HG03039 (cell line): ENCODE measurements at regions not wholly inside any gene's neighbourhood (a gene's known extent, or its start where the extent isn't known, plus 50 kb on each side); places are given as distances from the start of the nearest gene placed in this dataset.

Experiments used
- ATAC-seq: cut with Tn5 transposase; IDR thresholded peaks from one replicate; pipeline ENCODE4 v1.9.1; 2021; ENCODE audit warnings: mild to moderate bottlenecking, moderate library complexity; ENCODE audit not compliant: unreplicated experiment

DNA sequence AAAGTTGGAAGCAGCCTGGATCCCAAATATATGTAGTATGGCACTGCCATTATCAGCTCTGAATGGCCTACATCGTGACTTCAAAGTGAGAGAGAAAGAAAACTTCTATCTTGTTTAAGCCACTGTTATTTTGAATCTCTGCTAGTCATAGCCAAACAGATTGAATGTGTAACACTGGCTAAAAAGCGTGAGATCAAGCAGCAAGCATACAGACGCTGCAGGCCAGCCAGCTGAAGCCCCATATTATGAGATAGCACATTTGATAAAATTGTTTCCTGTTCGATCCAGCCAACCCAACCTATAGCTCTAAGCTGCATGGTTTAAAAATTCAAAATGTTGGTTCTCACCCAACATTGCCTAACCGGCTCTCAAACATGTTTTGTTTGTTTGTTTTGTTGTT lies 95.0 kb downstream of the DUSP6 start:
- ATAC-seq = no peak

- ATAC-seq = no peak
Observed at GRCh38 chr12:89256060-89256459, 96.2 kb downstream of the DUSP6 start.

GRCh38 chr12:89253488-89253887 lies 98.8 kb downstream of the DUSP6 start:
- no peak for ATAC-seq

DNA sequence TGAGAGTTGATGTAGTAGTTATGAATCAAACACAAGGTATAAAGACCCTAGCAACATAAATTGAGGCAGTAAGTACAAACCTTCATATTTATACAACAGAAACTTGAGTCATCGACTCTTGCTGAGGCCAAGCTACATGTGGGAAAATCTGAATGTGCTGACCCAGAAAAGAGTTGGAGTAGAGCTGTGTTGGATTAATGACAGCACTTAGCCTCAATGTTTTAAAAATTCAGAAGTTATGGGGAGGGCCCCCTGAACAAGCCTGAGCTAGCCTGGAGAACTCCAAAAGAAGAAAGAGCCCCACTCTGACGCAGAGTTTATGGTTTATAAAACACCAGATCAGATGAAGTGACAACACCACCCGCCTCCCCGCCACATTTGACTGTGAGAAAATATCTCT lies 100.0 kb downstream of the DUSP6 start:
- no peak for ATAC-seq

- no peak for ATAC-seq
Observed at GRCh38 chr12:89251342-89252271, 100.7 kb downstream of the DUSP6 start.

DNA sequence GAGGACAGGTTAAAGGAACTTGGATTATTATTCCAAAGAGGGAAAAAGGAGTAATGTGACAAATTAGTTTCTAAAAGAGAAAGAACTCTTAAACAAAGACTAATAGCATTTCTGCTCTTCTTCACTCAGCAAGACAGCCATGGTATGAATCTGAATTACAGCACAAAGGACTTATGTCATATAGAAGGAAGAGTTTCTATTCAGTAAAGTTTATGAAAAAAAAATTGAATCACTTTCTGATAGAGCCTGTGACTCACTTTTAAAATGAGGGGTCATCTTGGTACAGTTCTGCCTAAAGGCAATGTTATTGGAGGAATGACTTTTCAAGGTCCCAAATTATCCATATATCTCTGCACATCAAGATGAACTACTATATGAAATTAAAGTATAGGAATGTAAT lies 101.7 kb downstream of the DUSP6 start:
- no peak for ATAC-seq

- ATAC-seq = no peak
Observed at GRCh38 chr12:89250213-89250612, 102.1 kb downstream of the DUSP6 start.

- ATAC-seq = no peak
Observed at GRCh38 chr12:89247967-89248366, 104.3 kb downstream of the DUSP6 start.

DNA sequence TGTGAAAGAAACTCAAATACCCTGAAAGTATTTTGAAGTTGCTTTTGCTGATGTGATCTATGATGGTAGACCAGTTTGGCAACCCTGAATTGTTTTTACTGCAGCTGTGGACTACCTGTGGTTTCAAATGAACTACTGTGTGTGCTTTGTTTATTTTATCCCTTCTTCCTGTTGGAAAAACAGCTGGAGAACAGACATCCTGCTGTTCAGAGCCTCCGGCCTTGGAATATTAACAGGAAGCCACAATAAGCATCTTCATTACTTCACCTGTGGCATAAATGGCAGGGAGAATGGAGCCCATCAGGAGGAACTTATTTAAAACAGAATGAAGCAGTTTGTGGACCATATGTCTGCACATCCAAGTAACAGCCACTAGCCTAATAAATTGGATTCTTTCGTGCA lies 104.8 kb downstream of the DUSP6 start:
- no peak for ATAC-seq

GRCh38 chr12:89245090-89245489 lies 107.2 kb downstream of the DUSP6 start:
- ATAC-seq = no peak

DNA sequence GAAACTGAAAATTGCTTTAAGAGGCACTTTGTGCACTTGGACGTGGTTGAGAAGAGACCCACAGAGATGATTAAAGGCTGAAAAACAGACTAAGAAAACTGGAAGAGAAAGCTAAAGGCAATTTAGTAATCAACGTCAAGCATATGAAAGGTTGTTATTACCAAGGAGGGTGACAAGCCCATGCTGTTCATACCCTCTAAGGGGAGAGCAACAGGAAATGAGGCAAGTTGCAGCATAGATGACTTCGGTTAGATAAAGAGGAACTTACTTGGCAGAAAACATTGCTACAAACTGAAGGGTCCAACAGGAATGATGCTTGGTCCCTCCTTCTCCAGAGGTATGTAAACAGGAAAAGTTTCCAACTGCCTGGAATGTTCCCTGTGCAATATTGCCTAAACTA lies 107.8 kb downstream of the DUSP6 start:
- no peak for ATAC-seq

DNA sequence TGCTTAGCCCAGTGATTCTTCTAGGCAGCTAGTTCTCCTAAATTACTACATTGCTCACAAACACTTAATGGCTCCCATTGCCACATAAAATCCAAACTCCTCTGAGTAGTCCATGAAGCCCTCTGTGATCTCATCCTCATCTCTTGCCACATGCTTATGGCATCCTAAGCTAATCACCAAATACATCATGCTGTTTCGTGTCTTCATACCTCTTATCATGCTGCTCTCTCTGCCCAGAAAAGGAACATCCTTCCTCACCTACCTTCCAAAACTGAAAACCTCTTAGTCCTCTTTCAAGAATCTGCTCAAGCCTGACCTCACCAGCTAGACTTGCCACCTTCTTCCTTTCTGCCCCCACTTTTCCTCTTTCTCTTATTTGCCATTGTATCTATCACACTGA lies 108.5 kb downstream of the DUSP6 start:
- no peak for ATAC-seq

GRCh38 chr12:89239534-89239933 lies 112.8 kb downstream of the DUSP6 start:
- no peak for ATAC-seq

- no peak for ATAC-seq
Observed at GRCh38 chr12:89238593-89238992, 113.7 kb downstream of the DUSP6 start.

DNA sequence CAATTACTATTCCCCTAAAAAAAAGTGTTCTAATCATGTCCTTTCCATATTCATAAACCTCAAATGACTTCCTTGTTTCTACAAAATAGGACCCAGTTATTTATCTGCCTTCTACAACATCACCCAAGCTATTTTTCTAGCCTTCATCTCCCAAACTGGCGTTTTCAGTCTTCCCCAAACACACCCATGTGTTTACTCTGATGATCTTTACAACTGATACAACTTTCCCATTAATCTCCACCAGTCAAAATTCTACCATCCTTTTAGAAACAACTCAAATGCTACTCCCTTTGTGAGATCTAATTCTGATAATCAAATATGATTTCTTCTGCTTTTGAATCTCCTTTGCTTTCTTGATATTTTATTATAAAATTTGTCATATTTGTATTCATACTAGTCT lies 114.5 kb downstream of the DUSP6 start:
- no peak for ATAC-seq

DNA sequence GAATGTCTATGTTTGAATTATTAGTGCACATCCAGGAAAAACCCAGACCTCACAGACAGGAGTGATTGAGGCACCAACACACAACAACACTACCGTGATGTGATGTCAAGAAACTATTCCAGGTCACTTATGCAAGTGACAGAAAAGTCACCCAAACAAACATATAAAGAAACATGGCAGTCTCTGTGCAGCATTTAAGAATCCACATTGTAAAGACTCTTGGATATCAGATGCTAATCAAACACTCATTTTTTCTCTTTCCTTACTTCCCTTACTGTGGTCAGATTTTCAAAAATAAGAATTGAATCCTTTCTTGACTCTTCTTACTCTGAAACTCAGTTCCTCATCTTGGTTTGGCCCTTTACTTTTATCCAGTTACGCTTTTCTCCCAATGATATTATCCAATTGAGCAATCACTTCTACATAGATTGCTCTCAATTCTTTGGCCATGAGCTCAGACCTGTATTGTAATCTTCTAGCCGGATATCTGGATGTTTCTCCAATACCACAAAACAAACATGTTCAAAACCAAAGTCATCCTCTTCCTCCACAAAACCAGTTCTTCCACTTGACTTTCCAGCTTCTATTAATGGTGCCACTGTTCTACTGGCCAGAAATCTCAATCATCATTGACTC lies 115.4 kb downstream of the DUSP6 start:
- ATAC-seq = no peak

DNA sequence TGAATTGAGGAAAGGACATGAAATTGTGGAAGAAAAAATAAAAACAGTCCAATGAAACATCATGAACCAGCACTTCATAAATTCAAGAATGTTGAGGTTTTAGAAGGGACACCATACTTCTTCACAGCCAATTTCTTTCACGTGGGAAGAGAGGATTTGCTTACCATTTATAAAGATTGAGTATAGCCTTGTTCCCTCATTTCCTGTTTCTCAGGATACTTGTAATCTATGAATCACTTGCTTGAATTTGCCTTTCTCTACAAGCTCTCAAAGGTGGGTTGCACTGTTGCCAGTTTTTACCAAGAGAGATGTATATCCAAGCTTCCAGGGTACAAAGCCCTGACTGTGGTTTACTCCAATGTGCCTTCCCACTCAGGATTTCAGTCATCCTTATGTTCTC lies 116.1 kb downstream of the DUSP6 start:
- no peak for ATAC-seq

DNA sequence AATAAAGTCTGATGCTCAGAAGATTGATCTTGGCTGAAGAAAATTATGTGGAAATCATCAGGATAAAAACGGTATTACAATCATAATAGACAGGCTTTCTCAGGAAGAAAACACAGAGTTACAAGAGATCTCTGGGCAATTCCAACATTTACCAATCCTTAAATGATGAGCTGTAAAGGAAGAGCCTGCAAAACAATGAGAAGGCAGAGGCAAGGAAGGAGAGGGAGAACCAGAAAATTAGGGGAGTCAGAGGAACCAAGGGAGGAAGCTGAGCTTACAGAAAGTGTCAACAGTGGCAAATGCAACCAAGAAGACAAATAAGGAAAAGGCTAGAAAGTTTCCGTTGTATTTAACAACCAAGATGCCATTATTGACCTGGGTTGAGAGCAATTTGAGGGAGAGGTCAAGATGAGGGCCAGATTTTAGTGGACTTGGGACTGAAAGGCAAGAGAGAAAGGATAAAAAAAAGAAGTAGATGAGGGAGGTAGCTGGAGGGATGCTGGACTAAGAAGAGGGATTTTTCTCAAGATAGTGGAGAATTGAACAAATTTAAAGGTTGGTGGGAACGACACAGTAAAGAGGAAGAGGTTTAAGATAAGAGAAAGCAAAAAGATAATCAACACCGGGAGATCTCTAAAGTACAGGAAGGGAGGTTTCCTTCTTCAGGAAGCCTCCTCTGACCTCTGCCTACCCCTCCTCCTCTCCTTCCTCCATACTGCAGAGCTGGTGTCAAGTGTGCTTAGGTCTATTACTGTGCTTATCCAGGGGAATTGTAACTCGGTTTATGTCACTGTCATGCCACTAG lies 116.9 kb downstream of the DUSP6 start:
- no peak for ATAC-seq

DNA sequence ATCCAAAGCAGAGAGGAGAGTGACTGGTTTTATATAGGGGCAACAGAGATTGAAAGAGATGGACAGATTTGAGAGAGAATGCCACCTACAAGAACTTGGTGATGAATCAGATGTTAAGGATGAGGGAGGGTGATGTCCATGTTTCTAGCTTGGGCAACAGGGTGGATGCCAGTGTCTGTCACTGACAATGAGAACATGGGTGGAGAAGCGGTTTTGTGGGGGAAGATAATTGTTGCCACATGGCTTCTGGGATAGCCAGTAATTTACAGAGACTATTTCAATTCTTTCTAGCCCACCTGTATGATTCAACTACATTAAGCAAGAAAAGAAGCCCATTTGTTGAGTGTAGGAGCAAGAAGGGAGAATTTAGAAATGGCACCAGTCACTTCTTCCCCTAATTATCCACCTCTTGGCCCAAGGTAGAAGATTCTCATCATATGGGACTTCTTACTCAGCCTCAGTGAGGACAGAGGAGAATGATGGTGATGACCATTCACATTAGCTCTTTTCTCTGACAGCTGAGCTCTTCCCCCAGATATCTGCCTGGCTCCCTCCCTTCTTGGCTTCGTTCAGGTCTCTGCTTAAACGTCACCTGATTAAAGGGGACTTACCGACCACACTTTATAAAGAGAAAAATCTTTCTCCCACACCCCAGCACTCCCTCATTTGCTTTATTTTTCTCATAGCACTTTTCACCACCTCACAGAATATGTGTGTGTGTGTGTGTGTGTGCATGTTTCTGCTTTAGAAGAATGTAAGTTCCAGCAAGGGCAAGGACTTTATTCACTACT lies 117.8 kb downstream of the DUSP6 start:
- no peak for ATAC-seq

GRCh38 chr12:89231686-89232085 lies 120.6 kb downstream of the DUSP6 start:
- no peak for ATAC-seq
